Endothelial cell of umbilical vein (primary cell): ENCODE measurements at regions not wholly inside any gene's neighbourhood (a gene's known extent, or its start where the extent isn't known, plus 50 kb on each side); places are given as distances from the start of the nearest gene placed in this dataset.

Experiments
- BruUV-seq: library from RNA; stranded (reverse); fragments of 400-500 nt; replicated peaks from 2 replicates; lab custom pipeline; 2021; lab: Mats Ljungman, UMichigan
- CTCF ChIA-PET: fragments of 300-600, 350-600 bp; sonication (Branson Sonifier 250); formaldehyde crosslinking; loops from one replicate; lab custom pipeline; 2021; ENCODE audit warnings: antibody characterized with exemption, inconsistent platforms; lab: Charles Lee
- POLR2A ChIA-PET: fragments of 300-600, 350-600 bp; sonication (Branson Sonifier 250); formaldehyde crosslinking; loops from one replicate; lab custom pipeline; 2021; ENCODE audit warnings: antibody characterized with exemption, inconsistent platforms; lab: Charles Lee
- DNase-seq: peaks from one replicate; pipeline ENCODE4 v3.0.0-alpha.2; 2011; ENCODE audit warnings: low read depth, low spot score
- FAIRE-seq: peaks from 2 replicates; lab custom pipeline; 2011; peaks lifted over from hg19 to GRCh38; lab: Jason Lieb, UNC
- H2AFZ ChIP-seq: 2 replicates; pipeline ENCODE4 v1.6.0; 2012; ENCODE audit warnings: low read depth, low read length, control low read depth, inconsistent platforms
- H3K27ac ChIP-seq: 2 replicates; pipeline ENCODE4 v1.5.1; 2011; ENCODE audit warnings: low read depth, mild to moderate bottlenecking, control low read depth, low read length, moderate library complexity; ENCODE audit not compliant: insufficient read depth
- H3K27me3 ChIP-seq, 2 experiments: 2 replicates each; pipeline versions ENCODE4 v1.6.0 to v1.6.1; 2011; ENCODE audit warnings: low read length in 2 of 2, mixed read lengths in 1 of 2; ENCODE audit not compliant: control insufficient read depth in 2 of 2, insufficient read depth in 2 of 2
- H3K36me3 ChIP-seq, 2 experiments: 2 replicates in 1 of 2; 3 replicates in 1 of 2; pipeline ENCODE4 v1.5.1; 2011; ENCODE audit warnings: low read length in 2 of 2, mild to moderate bottlenecking in 1 of 2, moderate library complexity in 1 of 2; ENCODE audit not compliant: control insufficient read depth in 2 of 2, insufficient read depth in 2 of 2; ENCODE audit errors: extremely low read depth in 1 of 2
- H3K4me1 ChIP-seq: 3 replicates; pipeline ENCODE4 v1.5.1; 2011; ENCODE audit warnings: mild to moderate bottlenecking, low read length; ENCODE audit not compliant: control insufficient read depth, insufficient read depth; ENCODE audit errors: extremely low read depth
- H3K4me2 ChIP-seq: 2 replicates; pipeline ENCODE4 v1.6.1; 2011; ENCODE audit warnings: low read length, control low read depth, mixed read lengths; ENCODE audit not compliant: insufficient read depth
- H3K4me3 ChIP-seq, 3 experiments: fragments of 200-600 bp in 1 of 3; sonication (generic), shearing (Covaris generic) in 1 of 3; replicated peaks in 1 of 3; 2 replicates each; pipeline ENCODE4 v1.5.1; 2011 to 2016; ENCODE audit warnings: control low read depth in 3 of 3, low read length in 3 of 3, mild to moderate bottlenecking in 2 of 3, inconsistent platforms in 1 of 3, low read depth in 1 of 3, moderate library complexity in 1 of 3; ENCODE audit not compliant: insufficient read depth in 1 of 3
- H3K79me2 ChIP-seq: 2 replicates; pipeline ENCODE4 v1.6.0; 2012; ENCODE audit warnings: low read length, inconsistent platforms; ENCODE audit not compliant: control insufficient read depth, insufficient read depth
- H3K9ac ChIP-seq: replicated peaks from 2 replicates; pipeline ENCODE3; 2011; ENCODE audit warnings: low read length, control low read depth; ENCODE audit not compliant: insufficient read depth; ENCODE audit errors: extremely low read depth
- H3K9me1 ChIP-seq: replicated peaks from 3 replicates; pipeline ENCODE4 v1.6.0; 2011; ENCODE audit warnings: mild to moderate bottlenecking, low read length; ENCODE audit not compliant: control insufficient read depth, insufficient read depth; ENCODE audit errors: extremely low read depth
- H3K9me3 ChIP-seq: replicated peaks from 2 replicates; pipeline ENCODE4 v1.5.1; 2012; ENCODE audit warnings: low read length, inconsistent platforms; ENCODE audit not compliant: control insufficient read depth, insufficient read depth
- H4K20me1 ChIP-seq: replicated peaks from 2 replicates; pipeline ENCODE3; 2011; ENCODE audit warnings: mild to moderate bottlenecking, low read length; ENCODE audit not compliant: control insufficient read depth, insufficient read depth; ENCODE audit errors: extremely low read depth
- FOS ChIP-seq: IDR thresholded peaks from 2 replicates; pipeline ENCODE4 v1.6.1; 2011; ENCODE audit warnings: mild to moderate bottlenecking, low read length, moderate library complexity, borderline replicate concordance; ENCODE audit not compliant: insufficient read depth
- JUN ChIP-seq: IDR thresholded peaks from 2 replicates; pipeline ENCODE4 v1.6.1; 2011; ENCODE audit warnings: borderline replicate concordance, low read depth; ENCODE audit not compliant: insufficient read length, insufficient read depth
- POLR2AphosphoS5 ChIP-seq: IDR thresholded peaks from 2 replicates; pipeline ENCODE4 v1.6.1; 2012; ENCODE audit warnings: low read depth, mild to moderate bottlenecking, control low read depth, low read length, moderate library complexity; ENCODE audit not compliant: insufficient read depth
- dilution Hi-C: fragments of 300-500 bp; cut with MboI; formaldehyde crosslinking; loops from one replicate; pipeline ENCODE4 v1.15.0; 2019; ENCODE audit warnings: low sequenced_read_pairs; ENCODE audit not compliant: extremely low pct_ligation_motif_present
- intact Hi-C: fragments of 100-400 bp; cut with micrococcal nuclease; formaldehyde crosslinking; loops from one replicate; pipeline ENCODE4 v1.10.0; 2022
- TF ChIP-seq, protein P1 (sequence below): IDR thresholded peaks from 2 replicates; pipeline ENCODE4 v1.6.1; 2011; ENCODE audit not compliant: insufficient read depth, insufficient read length
- TF ChIP-seq, protein P2 (sequence below), 2 donors: IDR thresholded peaks; 1 replicate in 1 of 2; 2 replicates in 1 of 2; pipeline ENCODE4 v1.5.1; 2011; ENCODE audit warnings: low read length in 2 of 2, mild to moderate bottlenecking in 2 of 2, moderate library complexity in 2 of 2, control low read depth in 1 of 2, inconsistent platforms in 1 of 2, low read depth in 1 of 2; ENCODE audit not compliant: insufficient read depth in 1 of 2; ENCODE audit errors: extremely low read depth in 1 of 2

DNA sequence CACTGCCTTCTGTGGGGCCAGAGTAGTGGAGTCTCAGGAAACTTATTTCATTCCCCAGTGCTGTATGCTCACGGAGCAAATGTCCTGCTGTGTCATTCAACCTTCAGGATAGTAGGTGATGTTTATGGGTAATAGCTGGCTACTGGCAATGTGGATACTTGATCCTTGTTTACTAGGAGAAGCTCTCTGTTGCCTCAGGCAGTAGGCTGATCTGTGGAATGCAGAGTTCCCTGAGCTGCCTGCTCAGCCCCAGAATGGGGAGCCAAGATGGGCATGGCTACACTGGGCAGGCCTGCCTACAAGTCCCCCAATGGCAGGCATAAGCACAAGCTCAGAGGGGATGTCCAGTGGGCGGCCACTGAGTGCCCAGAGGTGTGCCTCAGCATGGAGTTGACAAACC is 323.1 kb upstream of the KCNN2 start:
- DNase-seq = no peak
- Histone ChIP-seq H3K4me3 (no peak overlapping the region), H3K4me1 (no peaks in the 10 kb centered on the region), H3K27me3 (no peaks in the 10 kb centered on the region), H3K9me3 (no peaks in the 10 kb centered on the region), H3K9me1 (no peaks in the 10 kb centered on the region), H3K36me3 (no peaks in the 10 kb centered on the region), H3K27ac (no peak overlapping the region), H2AFZ (no peak overlapping the region), H4K20me1 (no peaks in the 10 kb centered on the region), H3K9ac (no peak overlapping the region), H3K79me2 (no peaks in the 10 kb centered on the region), H3K4me2 (no peak overlapping the region)
- dilution Hi-C loops (no loop called here), intact Hi-C loops (no loop called here)
- no peak for FAIRE-seq
- ChIA-PET POLR2A (no interaction called here), CTCF (no interaction called here)
- TF ChIP-seq, protein P1, sequence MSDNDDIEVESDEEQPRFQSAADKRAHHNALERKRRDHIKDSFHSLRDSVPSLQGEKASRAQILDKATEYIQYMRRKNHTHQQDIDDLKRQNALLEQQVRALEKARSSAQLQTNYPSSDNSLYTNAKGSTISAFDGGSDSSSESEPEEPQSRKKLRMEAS = no peak
- TF ChIP-seq, protein P2, sequence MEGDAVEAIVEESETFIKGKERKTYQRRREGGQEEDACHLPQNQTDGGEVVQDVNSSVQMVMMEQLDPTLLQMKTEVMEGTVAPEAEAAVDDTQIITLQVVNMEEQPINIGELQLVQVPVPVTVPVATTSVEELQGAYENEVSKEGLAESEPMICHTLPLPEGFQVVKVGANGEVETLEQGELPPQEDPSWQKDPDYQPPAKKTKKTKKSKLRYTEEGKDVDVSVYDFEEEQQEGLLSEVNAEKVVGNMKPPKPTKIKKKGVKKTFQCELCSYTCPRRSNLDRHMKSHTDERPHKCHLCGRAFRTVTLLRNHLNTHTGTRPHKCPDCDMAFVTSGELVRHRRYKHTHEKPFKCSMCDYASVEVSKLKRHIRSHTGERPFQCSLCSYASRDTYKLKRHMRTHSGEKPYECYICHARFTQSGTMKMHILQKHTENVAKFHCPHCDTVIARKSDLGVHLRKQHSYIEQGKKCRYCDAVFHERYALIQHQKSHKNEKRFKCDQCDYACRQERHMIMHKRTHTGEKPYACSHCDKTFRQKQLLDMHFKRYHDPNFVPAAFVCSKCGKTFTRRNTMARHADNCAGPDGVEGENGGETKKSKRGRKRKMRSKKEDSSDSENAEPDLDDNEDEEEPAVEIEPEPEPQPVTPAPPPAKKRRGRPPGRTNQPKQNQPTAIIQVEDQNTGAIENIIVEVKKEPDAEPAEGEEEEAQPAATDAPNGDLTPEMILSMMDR (IDR thresholded peaks at IDR 0.05; ENCODE audit: extremely low read depth in 1 of 2, insufficient read depth in 1 of 2, low read depth in 1 of 2, low read length in 2 of 2) = no peak
- no peak for TF ChIP-seq POLR2AphosphoS5
- BruUV-seq = no TSS peak

DNA sequence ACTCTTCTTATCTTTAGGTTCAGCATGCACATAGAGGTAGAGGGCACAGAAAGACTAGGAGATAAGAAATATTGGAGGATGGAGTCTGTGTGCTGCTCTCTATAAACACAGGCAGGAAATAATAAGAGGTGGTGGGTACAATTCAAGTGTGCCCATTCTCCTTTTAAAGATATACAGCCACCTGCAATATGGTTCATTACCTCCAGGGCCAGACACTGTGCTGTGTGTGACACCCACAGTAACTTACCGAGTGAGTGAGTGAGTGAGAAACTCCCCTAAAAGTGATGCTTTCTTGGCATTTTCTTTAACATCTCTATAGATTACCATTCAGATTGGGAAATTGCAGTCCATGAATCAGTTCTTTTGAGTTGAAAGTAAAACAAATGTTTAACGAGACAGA is 311.8 kb upstream of the KCNN2 start:
- Histone ChIP-seq H3K9ac (no peak overlapping the region), H3K9me1 (no peaks in the 10 kb centered on the region), H3K9me3 (no peaks in the 10 kb centered on the region), H3K36me3 (no peaks in the 10 kb centered on the region), H3K27me3 (peaks cover 11 to 17% of the 10 kb centered on the region in 2 experiments), H3K27ac (no peak overlapping the region), H3K4me3 (no peak overlapping the region), H2AFZ (no peak overlapping the region), H3K4me1 (no peaks in the 10 kb centered on the region), H3K79me2 (no peaks in the 10 kb centered on the region), H4K20me1 (no peaks in the 10 kb centered on the region), H3K4me2 (no peak overlapping the region)
- BruUV-seq = no TSS peak
- FAIRE-seq (no peak), DNase-seq (no peak)
- TF ChIP-seq FOS (no peak), JUN (no peak), POLR2AphosphoS5 (no peak)
- TF ChIP-seq, protein P2 (IDR thresholded peaks at IDR 0.05; ENCODE audit: extremely low read depth in 1 of 2, insufficient read depth in 1 of 2, low read depth in 1 of 2, low read length in 2 of 2) = no peak
- POLR2A ChIA-PET = no interaction called here
- CTCF ChIA-PET = no interaction called here
- intact Hi-C loops (no loop called here), dilution Hi-C loops (no loop called here)
